ENCODE measurements at regions not wholly inside any gene's neighbourhood (a gene's known extent, or its start where the extent isn't known, plus 50 kb on each side); places are given as distances from the start of the nearest gene placed in this dataset.
"Not testable (repeated sequence)": the region's sequence is repeated elsewhere in the genome, so short reads cannot be mapped to it uniquely, and the experiment has no call there.

GRCh38 chr4:3645711-3646679 lies 113.8 kb upstream of the LRPAP1 start:
- no peak for DNase-seq

DNA sequence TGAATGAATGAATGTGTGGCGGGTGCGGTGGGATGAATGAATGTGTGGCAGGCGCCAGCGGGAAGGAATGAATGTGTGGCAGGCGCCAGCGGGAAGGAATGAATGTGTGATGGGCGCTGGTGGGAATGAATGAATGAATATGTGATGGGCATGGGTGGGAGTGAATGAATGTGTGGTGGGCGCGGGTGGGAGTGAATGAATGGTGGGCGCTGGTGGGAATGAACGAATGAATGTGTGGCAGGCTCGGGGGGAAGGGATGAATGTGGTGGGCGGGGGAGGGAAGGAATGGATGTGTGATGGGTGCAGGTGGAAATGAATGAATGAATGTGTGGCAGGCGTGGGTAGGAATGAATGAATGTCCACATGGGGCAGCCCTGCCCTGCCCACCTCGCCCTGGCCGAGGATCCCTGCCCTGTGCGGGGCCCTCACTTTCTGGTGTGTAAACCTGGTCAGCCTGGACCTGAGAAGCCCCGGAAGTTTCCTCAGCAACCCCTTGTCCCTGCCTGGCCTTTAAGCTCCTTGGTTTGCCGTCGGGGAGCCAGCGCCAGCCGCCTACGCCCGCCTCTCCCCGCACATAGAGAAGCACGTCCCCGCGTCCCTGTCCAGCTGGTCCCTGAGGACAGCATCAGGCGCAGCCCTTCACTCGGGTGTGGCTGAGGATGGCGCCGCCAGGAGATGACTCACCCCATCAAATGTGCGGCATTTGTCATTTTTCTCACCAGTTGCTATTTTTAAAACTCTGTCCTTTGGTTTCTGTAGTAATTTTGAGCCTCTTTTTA lies 112.8 kb upstream of the LRPAP1 start:
- no peak for DNase-seq

- no peak for DNase-seq
Measured at GRCh38 chr4:3643518-3644433, 111.6 kb upstream of the LRPAP1 start.

DNA sequence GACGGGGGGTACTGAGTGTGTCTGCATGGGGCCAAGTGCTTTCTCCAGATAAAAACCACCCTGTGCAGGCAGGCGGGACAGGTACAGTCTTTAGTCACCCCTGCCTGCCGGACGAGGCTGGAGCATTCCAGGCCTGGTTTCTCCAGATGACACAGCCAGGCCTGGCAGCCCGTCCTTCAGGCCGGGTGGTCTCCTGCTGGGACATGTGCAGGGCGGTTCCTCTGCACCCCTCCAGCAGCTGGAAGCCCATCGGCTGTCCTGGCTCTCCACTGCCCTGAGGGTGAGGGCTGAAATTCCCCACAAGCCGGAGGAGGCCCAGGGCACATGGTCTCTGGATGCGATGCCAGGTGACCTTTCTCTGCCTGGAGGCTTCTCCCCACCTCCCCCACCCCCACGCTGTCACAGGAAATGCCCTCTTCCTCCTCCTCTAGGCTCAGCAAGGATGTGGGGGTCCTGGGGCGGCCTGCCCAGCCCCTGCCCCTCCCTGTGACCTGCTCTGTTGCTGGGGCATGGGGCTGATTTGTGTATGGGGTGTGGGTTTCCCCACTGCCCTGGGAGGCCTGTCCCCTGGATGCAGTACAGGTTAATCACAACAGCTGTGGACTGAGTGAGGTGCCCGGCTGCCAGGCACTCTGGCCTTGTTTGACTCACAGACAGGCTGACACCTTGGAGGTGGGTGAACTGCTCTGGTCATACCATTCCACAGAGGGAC lies 110.7 kb upstream of the LRPAP1 start:
- no peak for DNase-seq

DNA sequence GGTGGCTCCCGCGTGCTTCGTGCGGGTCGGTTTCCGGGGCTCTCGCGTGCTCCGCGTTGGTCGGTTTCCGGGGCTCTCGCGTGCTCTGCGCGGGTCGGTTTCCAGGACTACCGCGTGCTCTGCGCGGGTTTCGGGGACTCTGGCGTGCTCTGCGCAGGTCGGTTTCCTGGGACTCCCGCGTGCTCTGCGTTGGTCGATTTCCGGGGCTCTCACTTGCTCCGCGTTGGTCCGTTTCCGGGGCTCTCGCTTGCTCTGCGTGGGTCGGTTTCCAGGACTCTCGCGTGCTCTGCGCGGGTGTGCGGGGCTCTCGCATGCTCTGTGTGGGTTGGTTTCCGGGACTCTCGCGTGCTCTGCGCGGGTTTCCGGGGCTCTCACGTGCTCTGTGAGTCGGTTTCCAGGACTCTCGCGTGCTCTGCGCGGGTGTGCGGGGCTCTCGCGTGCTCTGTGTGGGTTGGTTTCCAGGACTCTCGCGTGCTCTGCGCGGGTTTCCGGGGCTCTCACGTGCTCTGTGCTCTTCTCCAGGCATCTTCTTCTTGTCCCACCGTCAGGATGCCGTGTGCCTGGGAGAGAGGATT lies 109.9 kb upstream of the LRPAP1 start:
- DNase-seq = no peak

DNA sequence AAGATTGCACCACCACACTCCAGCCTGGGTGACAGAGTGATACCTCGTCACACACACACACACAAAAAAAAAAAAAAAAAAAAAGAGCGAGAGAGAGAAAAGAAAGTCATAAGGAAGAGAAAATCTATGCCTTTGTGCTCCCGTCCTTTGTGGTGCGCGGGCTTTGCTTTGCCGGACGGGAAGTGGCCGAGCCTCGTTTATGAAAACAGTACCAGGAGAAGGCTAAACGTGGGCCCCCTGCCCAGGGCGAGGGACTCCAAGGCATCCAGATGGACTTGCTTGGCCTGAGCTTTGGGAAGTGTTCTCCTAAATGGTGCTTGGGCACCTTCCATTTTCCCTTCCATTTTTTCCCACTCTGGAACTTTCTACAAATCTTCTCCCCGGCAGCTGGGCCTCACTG lies 109.3 kb upstream of the LRPAP1 start:
- no peak for DNase-seq

- DNase-seq = no peak
Measured at GRCh38 chr4:3640587-3640962, 108.4 kb upstream of the LRPAP1 start.

DNA sequence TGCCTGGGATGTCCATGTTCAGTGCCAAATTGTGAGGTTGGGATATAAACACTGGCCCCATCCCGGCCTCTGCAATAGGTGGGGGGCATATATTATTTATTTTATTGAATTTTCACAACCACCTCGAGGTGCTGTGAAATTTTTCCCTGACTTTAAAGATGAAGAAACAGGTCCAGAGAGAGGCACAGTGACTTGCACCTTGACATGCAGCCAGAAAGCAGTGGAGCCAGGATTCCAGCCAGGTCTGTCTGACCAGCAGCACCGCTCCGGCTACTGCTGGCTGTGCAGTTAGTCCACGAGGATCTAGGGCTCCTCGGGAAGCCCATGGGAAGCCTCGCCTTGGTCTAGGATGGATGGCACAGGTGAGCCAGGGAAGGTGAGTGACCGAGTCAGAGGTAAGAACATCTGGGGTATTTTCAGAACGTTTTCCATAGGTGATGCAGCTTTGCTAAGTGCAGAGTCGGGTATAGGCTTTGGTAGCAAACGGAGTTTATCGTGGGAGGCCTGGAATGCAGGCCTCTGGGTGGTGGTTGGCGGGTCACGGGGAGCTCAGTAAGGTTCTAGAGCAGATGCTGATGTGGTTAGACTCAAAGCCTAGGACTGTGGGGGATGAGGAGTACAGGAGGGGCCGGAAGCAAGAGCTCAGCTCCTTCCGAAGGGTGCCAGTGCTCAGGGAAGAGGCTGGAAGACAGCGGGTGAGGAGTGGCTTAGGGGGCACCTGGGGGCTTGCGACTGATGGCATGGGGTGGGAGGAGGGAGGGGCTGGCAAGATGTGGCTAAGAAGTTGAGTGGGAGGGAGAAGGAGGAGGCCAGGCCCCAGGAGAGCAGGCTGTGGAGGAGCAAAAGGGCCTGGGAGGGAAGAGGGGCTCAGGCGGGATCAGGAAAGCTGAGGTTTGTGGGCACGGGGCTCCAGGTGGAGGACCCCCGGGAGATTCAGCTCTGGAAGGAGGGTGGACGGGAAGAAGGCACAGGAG lies 107.7 kb upstream of the LRPAP1 start:
- DNase-seq = no peak

GRCh38 chr4:3638080-3638795 lies 106.0 kb upstream of the LRPAP1 start:
- no peak for DNase-seq

DNA sequence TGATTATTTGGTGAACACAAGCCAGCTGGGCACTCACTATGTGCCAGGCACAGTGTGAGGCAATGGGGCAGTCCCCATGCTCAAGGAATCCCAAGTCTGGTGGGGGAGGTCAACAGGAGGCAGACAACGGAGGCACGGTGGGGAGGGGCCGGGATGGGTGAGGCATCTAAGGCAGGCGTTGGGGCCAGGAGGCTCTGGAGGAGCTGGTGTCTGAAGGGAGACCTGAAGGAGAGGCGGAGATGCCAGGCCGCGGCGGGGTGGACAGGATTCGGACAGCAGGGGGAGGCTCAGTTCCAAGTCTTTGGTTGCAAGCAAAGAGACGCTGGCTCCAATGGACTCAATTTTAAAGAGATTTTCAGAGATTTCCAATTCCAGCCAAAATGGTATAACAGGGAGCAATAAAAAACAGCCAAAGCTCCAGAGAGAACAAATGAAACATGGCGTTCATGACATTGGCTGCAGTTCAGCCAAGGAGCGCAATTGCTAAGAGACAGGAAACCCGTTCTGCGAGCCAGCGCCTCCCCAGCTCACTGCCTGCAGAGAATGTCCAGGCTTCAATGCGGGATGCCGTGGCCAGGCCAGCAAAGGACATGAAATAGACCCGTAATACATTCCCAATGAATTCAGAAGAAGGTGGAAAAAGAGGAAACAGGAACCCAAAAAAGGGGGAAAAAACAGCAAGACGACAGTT lies 105.2 kb upstream of the LRPAP1 start:
- no peak for DNase-seq

- DNase-seq = no peak
Measured at GRCh38 chr4:3636646-3637320, 104.6 kb upstream of the LRPAP1 start.

DNA sequence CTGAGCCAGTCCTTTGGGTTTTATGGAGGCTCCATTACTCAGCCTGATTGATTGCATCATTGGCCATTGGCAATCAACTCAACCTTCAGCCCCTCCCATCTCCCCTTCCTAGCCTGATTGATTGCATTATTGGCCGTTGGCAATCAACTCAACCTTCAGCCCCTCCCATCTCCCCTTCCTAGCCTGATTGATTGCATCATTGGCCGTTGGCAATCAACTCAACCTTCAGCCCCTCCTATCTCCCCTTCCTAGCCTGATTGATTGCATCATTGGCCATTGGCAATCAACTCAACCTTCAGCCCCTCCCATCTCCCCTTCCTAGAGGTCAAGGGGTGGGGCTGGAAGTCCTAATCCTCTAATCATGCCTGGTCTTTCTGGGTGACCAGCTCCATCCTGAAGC lies 103.8 kb upstream of the LRPAP1 start:
- not testable (repeated sequence) for DNase-seq

- DNase-seq = no peak
Measured at GRCh38 chr4:3634894-3635820, 102.9 kb upstream of the LRPAP1 start.

DNA sequence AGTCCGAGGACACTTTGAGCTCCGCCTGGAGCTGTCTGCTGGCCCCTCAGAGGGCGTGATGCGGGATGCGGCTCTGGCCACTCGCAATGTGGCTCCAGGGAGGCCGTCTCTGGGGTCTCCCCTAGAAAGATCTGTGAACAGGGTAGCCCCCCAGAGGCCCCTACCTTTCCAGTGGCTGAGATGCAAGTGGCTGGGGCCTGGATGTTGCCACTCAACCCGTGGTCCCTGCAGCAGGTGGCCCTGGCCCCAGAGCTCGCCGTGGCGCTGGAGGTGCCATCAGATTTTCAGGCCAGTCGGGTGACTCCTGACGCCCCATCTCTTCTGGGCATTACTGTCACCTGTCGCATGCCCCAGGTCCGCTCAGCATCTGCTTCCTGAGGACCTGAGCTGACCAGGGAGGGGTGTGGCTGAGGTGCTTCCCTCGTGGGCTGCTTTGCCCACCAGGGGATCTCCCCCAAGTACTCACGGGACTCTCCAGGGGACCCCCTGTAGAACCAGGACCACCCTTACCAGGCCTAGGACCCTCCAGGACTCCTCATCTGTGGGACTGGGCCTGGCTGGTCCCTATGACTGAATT lies 102.1 kb upstream of the LRPAP1 start:
- no peak for DNase-seq

DNA sequence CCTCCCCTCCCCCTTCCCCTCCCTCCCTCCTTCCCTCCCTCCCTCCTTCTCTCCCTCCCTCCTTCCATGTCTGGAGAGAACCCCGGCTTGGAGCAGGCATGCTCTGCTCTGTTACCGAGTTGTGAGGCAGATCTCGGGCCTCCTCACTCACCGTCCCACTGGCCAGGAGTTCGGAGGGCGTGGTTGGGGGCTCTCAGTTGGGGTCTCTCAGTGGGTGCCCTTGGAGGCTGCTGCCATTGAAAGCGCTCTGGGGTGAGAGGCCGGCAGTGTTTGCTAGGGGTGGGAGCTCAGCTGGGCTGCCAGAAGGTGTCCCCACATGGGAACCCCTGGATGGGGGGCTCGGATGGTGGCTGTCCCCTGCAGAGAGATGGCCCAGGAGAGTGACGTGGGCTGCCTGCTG lies 101.1 kb upstream of the LRPAP1 start:
- DNase-seq = not testable (repeated sequence)

GRCh38 chr4:3632794-3633193 lies 100.6 kb upstream of the LRPAP1 start:
- not testable (repeated sequence) for DNase-seq

Data from activated T-cell treated with anti-CD3 and anti-CD28 coated beads, Interleukin-2, amount 50 U/mL, for 48 hours (primary cell).